BJ (cell line): ENCODE measurements at regions not wholly inside any gene's neighbourhood (a gene's known extent, or its start where the extent isn't known, plus 50 kb on each side); places are given as distances from the start of the nearest gene placed in this dataset.
"Not testable (repeated sequence)": the region's sequence is repeated elsewhere in the genome, so short reads cannot be mapped to it uniquely, and the experiment has no call there.

ENCODE experiments used
- CTCF ChIA-PET: fragments of 350-600 bp; formaldehyde crosslinking; extraction: SDS; loops from one replicate; lab custom pipeline; 2021; ENCODE audit warnings: antibody characterized with exemption, inconsistent platforms; lab: Yijun Ruan, JAX
- POLR2A ChIA-PET: fragments of 300-600 bp; sonication (Branson Sonifier 250); formaldehyde crosslinking; extraction: SDS; loops from one replicate; lab custom pipeline; 2021; ENCODE audit warnings: antibody characterized with exemption; lab: Charles Lee
- DNase-seq: peaks from one replicate; pipeline ENCODE4 v3.0.0-alpha.2; 2011; ENCODE audit warnings: low read depth
- H3K27me3 ChIP-seq: 2 replicates; pipeline ENCODE4 v1.6.0; 2011; ENCODE audit warnings: low read length; ENCODE audit not compliant: control insufficient read depth, insufficient read depth
- H3K36me3 ChIP-seq: 2 replicates; pipeline ENCODE4 v1.5.1; 2011; ENCODE audit warnings: low read length; ENCODE audit not compliant: control insufficient read depth, insufficient read depth
- H3K4me3 ChIP-seq: 2 replicates; pipeline ENCODE4 v1.5.1; 2011; ENCODE audit warnings: low read depth, mild to moderate bottlenecking, control low read depth, low read length
- CTCF ChIP-seq: IDR thresholded peaks from 2 replicates; pipeline ENCODE4 v1.5.1; 2011; ENCODE audit warnings: low read depth, mild to moderate bottlenecking, control low read depth, inconsistent platforms, low read length, moderate library complexity; ENCODE audit not compliant: insufficient read depth

GRCh38 chr5:115452536-115453235 lies 91.9 kb downstream of the FEM1C start:
- ChIA-PET POLR2A (no interaction called here), CTCF (interaction anchor here (0.6 to 1.4 kb wide), 3 partner anchors 82 to 138 kb away, joined by 3 read pairs; partner anchors contain the start of gene FEM1C)
- no peak for TF ChIP-seq CTCF
- no peak for DNase-seq
- Histone ChIP-seq H3K36me3 (no peaks in the 10 kb centered on the region), H3K27me3 (no peaks in the 10 kb centered on the region), H3K4me3 (no peak overlapping the region)

DNA sequence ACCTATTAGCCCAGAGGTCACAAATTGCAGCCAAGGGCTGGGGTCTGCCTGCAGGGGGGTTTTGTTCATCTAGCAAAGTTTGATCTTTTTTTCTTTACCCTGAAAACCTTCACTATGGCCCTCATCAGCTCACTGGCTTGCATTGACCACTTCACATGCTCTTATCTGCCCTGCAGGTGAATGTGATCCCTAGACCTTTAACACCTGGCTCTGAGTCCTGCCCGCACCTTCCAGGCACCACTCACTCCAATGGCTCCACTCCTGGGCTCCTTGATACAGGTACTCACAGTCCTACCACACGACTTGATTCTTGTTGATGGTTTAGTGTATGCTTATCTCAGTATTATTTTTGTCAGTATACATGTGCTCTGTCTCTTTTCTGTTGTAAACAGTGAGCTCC lies 92.5 kb downstream of the FEM1C start:
- no peaks in the 10 kb centered on the region for H3K27me3 ChIP-seq
- H3K4me3 ChIP-seq = no peak overlapping the region
- ChIA-PET POLR2A (no interaction called here), CTCF (interaction anchor here (0.6 to 1.4 kb wide), 2 partner anchors 92 to 138 kb away, joined by 3 read pairs; partner anchors contain the start of gene FEM1C)
- DNase-seq = no peak
- TF ChIP-seq CTCF = no peak
- H3K36me3 ChIP-seq = no peaks in the 10 kb centered on the region

DNA sequence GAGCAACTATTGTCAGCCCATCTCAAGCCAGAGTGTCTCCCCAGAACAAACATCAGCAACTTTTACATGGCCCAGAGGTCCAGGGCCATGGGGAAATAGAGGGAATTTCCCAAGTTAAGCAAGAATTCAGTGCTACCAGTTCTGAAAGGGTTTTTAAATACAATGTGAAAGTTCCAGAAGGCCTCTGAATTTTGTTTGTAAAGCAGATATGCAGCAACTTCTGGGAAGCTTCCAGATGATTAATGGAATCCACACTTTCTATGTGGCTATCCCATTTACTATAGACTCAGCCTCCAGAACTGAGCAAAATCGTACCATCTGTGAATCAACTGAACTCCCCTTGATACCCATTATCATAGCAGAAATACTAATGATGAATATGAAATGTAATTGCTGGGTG lies 93.8 kb downstream of the FEM1C start:
- H3K4me3 ChIP-seq = no peak overlapping the region

DNA sequence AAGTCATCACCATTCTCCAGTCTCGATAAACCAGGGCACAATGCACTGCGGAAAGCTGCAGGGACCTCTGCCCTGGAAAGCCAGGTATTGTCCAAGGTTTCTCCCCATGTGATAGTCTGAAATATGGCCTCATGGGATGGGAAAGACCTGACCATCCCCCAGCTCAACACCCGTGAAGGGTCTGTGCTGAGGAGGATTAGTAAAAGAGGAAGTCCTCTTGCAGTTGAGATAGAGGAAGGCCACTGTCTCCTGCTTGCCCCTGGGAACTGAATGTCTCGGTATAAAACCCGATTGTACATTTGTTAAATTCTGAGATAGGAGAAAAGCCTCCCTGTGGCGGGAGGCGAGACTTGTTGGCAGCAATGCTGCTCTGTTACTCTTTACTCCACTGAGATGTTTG lies 95.9 kb downstream of the FEM1C start:
- DNase-seq, CTCF ChIA-PET, H3K4me3 ChIP-seq, H3K27me3 ChIP-seq, POLR2A ChIA-PET, H3K36me3 ChIP-seq: not testable (repeated sequence)

More for the DNA sequence above, 93.8 kb downstream of the FEM1C start:
- POLR2A ChIA-PET = no interaction called here
- peak; percentile 77 for DNase-seq
- Histone ChIP-seq H3K36me3 (no peaks in the 10 kb centered on the region), H3K27me3 (no peaks in the 10 kb centered on the region)
- CTCF ChIA-PET = no interaction called here
- TF ChIP-seq CTCF = no peak

DNA sequence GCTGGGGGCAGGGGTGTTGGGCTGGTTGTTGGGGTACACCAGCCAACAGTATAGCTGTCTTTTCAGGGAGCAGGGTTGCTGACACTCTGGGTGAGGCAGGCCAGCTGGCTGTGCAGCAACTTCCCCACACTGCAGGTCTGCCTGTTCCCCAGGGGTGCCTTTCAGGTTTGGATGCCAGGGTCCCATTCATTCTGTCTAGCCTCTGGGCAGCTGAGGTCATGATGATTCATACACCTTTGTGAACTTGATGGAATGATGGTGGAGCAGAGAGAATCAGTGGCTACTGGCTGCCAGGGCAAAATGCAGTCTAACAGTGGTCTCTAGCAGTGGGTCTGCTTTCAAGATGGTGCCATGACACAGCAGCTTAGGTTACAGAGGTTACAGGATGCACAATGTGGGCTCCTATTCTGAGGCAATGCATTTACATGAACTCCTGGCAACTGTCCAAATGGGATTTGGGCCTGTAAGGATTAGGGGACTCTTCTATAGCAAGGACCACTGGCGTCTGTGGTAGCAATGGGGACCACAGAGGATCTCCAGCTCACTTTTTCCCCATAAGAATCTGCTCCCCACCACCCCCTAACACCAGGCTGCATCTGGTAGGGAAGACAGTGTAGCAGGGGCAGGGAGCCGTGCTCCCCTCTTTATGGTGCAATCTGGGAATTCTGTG lies 103.7 kb downstream of the FEM1C start:
- POLR2A ChIA-PET = no interaction called here
- no peak for DNase-seq

More for the DNA sequence above, 103.7 kb downstream of the FEM1C start:
- Histone ChIP-seq H3K4me3 (no peak overlapping the region), H3K36me3 (no peaks in the 10 kb centered on the region), H3K27me3 (no peaks in the 10 kb centered on the region)
- TF ChIP-seq CTCF = no peak
- CTCF ChIA-PET = interaction anchor here (0.9 to 1.2 kb wide), 2 partner anchors 13 to 15 kb away, joined by 3 read pairs; no protein-coding TSS in a partner anchor
